HG02571 (cell line): ENCODE measurements at regions not wholly inside any gene's neighbourhood (a gene's known extent, or its start where the extent isn't known, plus 50 kb on each side); places are given as distances from the start of the nearest gene placed in this dataset.

ENCODE experiments used
- ATAC-seq: cut with Tn5 transposase; IDR thresholded peaks from one replicate; pipeline ENCODE4 v1.9.1; 2021; ENCODE audit warnings: mild to moderate bottlenecking, moderate library complexity; ENCODE audit not compliant: unreplicated experiment

DNA sequence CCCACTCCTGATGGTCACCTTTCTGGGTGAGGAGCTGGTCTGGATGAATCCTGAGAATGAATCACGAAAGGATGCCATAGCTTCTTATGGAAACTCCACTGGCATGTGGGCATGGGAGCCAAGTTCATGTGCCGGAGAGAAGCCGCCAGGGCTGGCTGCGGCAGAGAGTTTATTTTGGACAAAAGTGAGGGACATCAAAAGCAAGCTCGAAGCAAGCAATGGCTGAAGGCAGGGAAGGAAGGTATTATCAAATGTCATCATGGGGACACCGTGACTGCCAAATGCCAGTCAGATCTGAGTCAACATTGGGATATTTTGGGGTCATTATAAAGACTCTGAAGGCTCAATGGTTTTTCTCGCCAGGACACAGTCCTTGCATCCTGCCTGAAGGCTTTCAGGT lies 249.1 kb downstream of the QKI start:
- ATAC-seq, result no peak

GRCh38 chr6:163662604-163663225 lies 248.2 kb downstream of the QKI start:
- no peak for ATAC-seq

- ATAC-seq, result peak; percentile 88
Observed at GRCh38 chr6:163661272-163661671, 246.8 kb downstream of the QKI start.

DNA sequence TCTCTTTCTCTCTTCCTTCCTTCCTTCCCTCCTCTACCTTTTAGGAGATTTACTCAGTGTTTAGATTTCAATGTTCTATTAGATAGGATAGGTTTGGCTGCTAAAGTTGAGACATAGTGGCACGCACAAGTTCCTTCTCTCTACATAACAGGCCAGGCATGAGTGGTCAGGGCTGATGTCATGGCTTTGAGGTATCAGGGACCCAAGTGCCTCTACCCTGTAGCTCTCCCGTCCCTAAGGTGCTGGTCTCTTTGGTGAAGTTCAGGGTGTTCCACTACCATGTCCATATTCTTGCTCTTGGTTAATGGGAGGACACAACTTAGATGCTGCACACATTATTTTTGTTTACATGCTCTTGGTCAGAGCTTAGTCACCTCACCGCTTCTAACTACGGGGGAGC lies 245.3 kb downstream of the QKI start:
- no peak for ATAC-seq

DNA sequence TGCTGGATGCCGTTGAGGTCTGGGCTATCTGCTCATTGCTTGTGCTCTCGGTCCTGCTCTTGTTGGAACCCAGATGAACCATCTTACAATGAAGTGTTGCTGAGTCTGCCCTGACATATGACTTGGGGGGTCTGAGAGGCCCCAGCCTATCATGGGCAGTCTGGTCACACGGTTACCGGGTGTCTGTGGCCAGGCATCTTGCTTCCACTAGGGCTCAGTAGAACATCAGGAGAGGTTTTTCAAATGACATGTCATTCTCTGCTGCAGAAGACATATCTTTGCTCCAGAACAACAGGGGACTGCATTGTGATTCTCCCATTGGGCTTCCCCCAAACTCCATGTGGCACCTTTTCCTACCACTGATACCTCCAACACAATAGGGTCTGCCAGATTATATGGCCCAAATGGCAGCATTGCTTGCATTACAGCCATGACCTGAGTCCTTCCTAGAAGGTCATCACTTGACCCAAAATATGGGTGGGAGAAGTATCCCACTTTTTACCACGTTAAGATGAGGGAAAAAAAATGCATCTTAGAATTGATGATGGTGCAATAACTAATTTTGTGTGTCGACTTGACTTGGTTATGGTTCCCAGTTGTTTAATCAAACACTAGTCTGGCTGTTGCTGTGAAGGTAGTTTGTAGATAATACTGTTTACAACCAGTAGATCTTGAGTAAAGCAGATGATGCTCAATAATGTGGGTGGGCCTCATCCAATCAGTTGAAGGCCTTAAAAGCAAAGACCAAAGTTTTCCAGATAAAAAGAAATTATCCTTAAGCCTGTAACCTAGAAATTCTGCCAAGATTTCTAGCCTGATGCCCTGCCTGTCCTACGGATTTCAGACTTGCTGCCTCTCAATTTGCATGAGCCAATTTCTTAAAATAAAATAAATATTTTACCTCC lies 241.0 kb downstream of the QKI start:
- no peak for ATAC-seq

GRCh38 chr6:163651915-163652668 lies 237.6 kb downstream of the QKI start:
- ATAC-seq, result no peak

DNA sequence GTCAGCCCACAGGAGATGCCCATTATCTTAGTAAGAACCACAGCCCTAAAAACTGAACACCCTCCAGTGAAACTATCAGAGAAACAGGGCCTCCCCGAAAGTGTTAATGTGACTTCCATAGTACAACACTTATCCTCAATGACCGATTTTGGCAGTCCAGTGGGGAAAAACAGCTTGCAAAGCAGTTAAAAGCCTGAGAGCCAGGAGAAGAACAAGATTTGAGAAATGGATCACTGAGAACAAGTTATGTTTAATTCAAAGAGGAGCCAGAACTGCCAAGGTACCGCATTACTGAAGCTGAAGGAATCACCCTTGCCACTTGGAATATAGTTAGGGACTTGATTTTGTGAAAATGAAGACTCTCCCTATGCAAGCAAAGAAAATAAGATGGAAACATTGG lies 236.9 kb downstream of the QKI start:
- no peak for ATAC-seq

- no peak for ATAC-seq
Observed at GRCh38 chr6:163648868-163649267, 234.3 kb downstream of the QKI start.

DNA sequence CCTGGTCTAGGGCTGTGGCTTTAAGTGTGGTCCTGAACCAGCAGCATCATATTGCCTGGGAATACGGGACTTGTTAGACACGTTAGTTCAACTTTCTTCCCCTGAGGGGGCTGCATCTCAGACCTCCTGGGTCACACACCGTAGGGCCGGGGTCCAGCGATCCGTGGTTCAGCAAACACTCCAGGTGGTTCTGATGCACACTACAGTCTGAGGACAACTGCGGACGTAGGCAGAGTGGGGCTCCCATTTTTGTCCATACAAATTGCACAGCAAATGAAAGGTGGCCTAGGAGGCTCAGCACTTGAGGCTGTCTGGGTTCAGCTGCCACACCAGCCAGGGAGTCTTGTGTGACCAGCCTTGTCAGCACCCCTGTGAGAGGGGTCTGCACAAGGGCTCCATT lies 233.1 kb downstream of the QKI start:
- no peak for ATAC-seq

DNA sequence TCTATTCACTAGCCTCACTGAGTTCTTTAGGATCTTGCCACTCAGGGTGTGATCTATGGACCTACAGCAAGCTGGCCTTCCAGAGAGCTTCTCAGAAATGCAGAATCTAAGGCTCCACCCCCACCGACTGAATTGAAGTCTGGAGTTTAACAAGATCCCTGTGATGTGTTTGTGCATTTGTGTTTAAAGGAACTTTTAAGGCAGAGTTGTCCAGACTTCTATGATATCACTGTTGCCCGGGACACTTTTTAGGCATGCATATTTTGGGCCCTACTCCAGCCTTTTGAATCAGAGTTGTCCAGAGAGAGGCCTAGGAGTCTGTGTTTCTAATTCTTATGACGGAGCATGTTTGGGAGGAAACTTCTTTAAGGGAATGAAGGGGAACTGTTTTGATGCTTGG lies 232.3 kb downstream of the QKI start:
- ATAC-seq, result no peak

GRCh38 chr6:163646133-163646532 lies 231.6 kb downstream of the QKI start:
- ATAC-seq, result no peak

- no peak for ATAC-seq
Observed at GRCh38 chr6:163645560-163645959, 231.0 kb downstream of the QKI start.

GRCh38 chr6:163643866-163644265 lies 229.3 kb downstream of the QKI start:
- ATAC-seq, result no peak

DNA sequence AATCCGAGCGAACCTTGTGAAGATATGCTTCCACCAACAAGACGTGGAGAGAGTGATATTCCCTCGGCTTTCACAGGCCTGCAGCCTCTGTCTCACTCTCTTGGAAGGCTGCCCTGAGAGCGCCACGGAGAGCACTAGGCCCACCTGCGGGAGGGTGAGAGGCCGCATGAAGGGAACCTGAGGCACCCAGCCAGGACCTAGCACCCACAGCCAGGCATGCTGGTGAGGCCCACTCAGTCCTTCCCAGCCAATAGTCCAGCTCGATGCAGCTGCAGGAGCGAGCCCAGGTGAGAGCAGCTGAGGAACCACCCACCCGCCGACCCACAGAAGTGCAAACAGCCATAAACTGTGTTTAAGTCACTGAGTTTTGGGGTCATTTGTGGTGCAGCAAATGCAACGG lies 227.2 kb downstream of the QKI start:
- ATAC-seq, result no peak

GRCh38 chr6:163640641-163641040 lies 226.1 kb downstream of the QKI start:
- ATAC-seq, result no peak

GRCh38 chr6:163637524-163637923 lies 223.0 kb downstream of the QKI start:
- peak; percentile 89 for ATAC-seq

GRCh38 chr6:163635731-163636364 lies 221.3 kb downstream of the QKI start:
- no peak for ATAC-seq

GRCh38 chr6:163635315-163635714 lies 220.8 kb downstream of the QKI start:
- ATAC-seq, result no peak

GRCh38 chr6:163634211-163635171 lies 220.0 kb downstream of the QKI start:
- no peak for ATAC-seq

DNA sequence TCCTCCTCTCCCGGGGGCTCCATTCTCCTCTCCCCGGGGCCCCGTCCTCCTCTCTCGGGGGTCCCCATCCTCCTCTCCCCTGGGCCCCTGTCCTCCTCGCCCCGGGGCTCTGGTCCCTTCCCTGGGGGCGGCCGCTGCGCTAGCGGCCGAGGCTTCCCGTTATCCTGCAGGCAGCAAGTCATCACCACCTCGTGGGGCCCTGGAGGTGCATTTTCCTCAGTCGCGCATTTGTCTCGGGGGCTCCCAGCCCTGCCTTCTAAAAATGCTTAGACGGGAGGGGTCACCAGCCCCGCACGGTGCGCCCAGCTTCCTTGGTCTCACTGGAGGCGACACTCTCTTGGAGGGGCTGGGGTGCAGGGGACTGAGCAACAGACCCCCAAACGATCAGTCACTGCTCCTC lies 216.5 kb downstream of the QKI start:
- no peak for ATAC-seq
